IMR-90 (cell line): ENCODE measurements at regions not wholly inside any gene's neighbourhood (a gene's known extent, or its start where the extent isn't known, plus 50 kb on each side); places are given as distances from the start of the nearest gene placed in this dataset.

ENCODE experiments used
- ATAC-seq: fragments of 200-7000 bp; cut with Tn5 transposase; 2 replicates; pipeline ENCODE4 v1.9.1; 2020; ENCODE audit warnings: low read depth, mild to moderate bottlenecking, moderate library complexity
- BruUV-seq: library from RNA; stranded (reverse); fragments of 400-500 nt; replicated peaks from 2 replicates; lab custom pipeline; 2021; lab: Mats Ljungman, UMichigan
- CTCF ChIA-PET: fragments of 300-600 bp; formaldehyde crosslinking; extraction: SDS; loops from one replicate; lab custom pipeline; 2021; ENCODE audit warnings: antibody characterized with exemption; lab: Yijun Ruan, JAX
- POLR2A ChIA-PET: fragments of 300-600 bp; sonication (Branson Sonifier 250); formaldehyde crosslinking; loops from one replicate; lab custom pipeline; 2022; ENCODE audit warnings: antibody characterized with exemption; ENCODE audit not compliant: unreplicated experiment; lab: Charles Lee
- DNase-seq: peaks from one replicate; pipeline ENCODE4 v3.0.0; 2013
- H2AFZ ChIP-seq: replicated peaks from 2 replicates; pipeline ENCODE3; 2013; ENCODE audit warnings: low read length, mild to moderate bottlenecking; ENCODE audit not compliant: poor library complexity
- H2AK5ac ChIP-seq: 2 replicates; pipeline ENCODE4 v1.6.1; 2013; ENCODE audit warnings: low read depth, low read length, inconsistent platforms
- H2AK9ac ChIP-seq: replicated peaks from 2 replicates; pipeline ENCODE3; 2013; ENCODE audit warnings: mild to moderate bottlenecking, low read depth, low read length, moderate library complexity; ENCODE audit not compliant: poor library complexity
- H2BK120ac ChIP-seq: 2 replicates; pipeline ENCODE4 v1.6.1; 2013; ENCODE audit warnings: low read depth, low read length, inconsistent platforms
- H2BK15ac ChIP-seq: 3 replicates; pipeline ENCODE4 v1.6.1; 2013; ENCODE audit warnings: low read depth, low read length, inconsistent platforms
- H2BK20ac ChIP-seq: 2 replicates; pipeline ENCODE4 v1.6.1; 2013; ENCODE audit warnings: low read depth, mild to moderate bottlenecking, inconsistent platforms, low read length, moderate library complexity
- H2BK5ac ChIP-seq: 2 replicates; pipeline ENCODE4 v1.6.1; 2013; ENCODE audit warnings: mild to moderate bottlenecking, low read depth, low read length, inconsistent platforms; ENCODE audit not compliant: poor library complexity, severe bottlenecking
- H3K14ac ChIP-seq: replicated peaks from 2 replicates; pipeline ENCODE4 v1.6.1; 2013; ENCODE audit warnings: low read depth, low read length, inconsistent platforms
- H3K18ac ChIP-seq: 2 replicates; pipeline ENCODE4 v1.6.1; 2013; ENCODE audit warnings: low read depth, low read length, control low read depth
- H3K23ac ChIP-seq: 2 replicates; pipeline ENCODE4 v1.6.1; 2013; ENCODE audit warnings: low read depth, low read length, inconsistent platforms
- H3K27ac ChIP-seq: 2 replicates; pipeline ENCODE4 v1.5.1; 2013; ENCODE audit warnings: mild to moderate bottlenecking, control low read depth, low read length; ENCODE audit not compliant: insufficient read depth
- H3K27me3 ChIP-seq: 2 replicates; pipeline ENCODE4 v1.6.1; 2013; ENCODE audit warnings: low read length; ENCODE audit not compliant: control insufficient read depth, insufficient read depth
- H3K36me3 ChIP-seq: 2 replicates; pipeline ENCODE4 v1.6.1; 2013; ENCODE audit warnings: low read length, mixed read lengths; ENCODE audit not compliant: control insufficient read depth, insufficient read depth
- H3K4ac ChIP-seq: 2 replicates; pipeline ENCODE4 v1.6.1; 2013; ENCODE audit warnings: low read depth, low read length, inconsistent platforms
- H3K4me1 ChIP-seq: 2 replicates; pipeline ENCODE4 v1.6.1; 2013; ENCODE audit warnings: low read length, mixed read lengths; ENCODE audit not compliant: control insufficient read depth, insufficient read depth
- H3K4me2 ChIP-seq: 2 replicates; pipeline ENCODE4 v1.6.1; 2013; ENCODE audit warnings: low read depth, mild to moderate bottlenecking, control low read depth, low read length, moderate library complexity
- H3K4me3 ChIP-seq: 2 replicates; pipeline ENCODE4 v1.5.1; 2013; ENCODE audit warnings: low read depth, mild to moderate bottlenecking, control low read depth, low read length, moderate library complexity; ENCODE audit not compliant: insufficient read depth
- H3K56ac ChIP-seq: 2 replicates; pipeline ENCODE4 v1.6.1; 2013; ENCODE audit warnings: low read length, inconsistent platforms; ENCODE audit not compliant: insufficient read depth; ENCODE audit errors: extremely low read depth
- H3K79me1 ChIP-seq, 2 experiments: 2 replicates each; pipeline ENCODE4 v1.6.1; 2013; ENCODE audit warnings: low read length in 2 of 2, inconsistent platforms in 1 of 2, low read depth in 1 of 2
- H3K9ac ChIP-seq: 2 replicates; pipeline ENCODE4 v1.6.1; 2013; ENCODE audit warnings: low read depth, low read length, control low read depth
- H3K9me1 ChIP-seq: 2 replicates; pipeline ENCODE4 v1.6.1; 2013; ENCODE audit warnings: low read length, inconsistent platforms; ENCODE audit not compliant: insufficient read depth
- H3K9me3 ChIP-seq: 2 replicates; pipeline ENCODE4 v1.6.1; 2013; ENCODE audit warnings: low read length; ENCODE audit not compliant: control insufficient read depth, insufficient read depth
- H4K20me1 ChIP-seq: 2 replicates; pipeline ENCODE4 v1.6.1; 2013; ENCODE audit warnings: low read length, inconsistent platforms; ENCODE audit not compliant: insufficient read depth
- H4K5ac ChIP-seq: 2 replicates; pipeline ENCODE4 v1.6.1; 2013; ENCODE audit warnings: mild to moderate bottlenecking, low read depth, low read length, control low read depth
- H4K8ac ChIP-seq, 2 experiments: 2 replicates each; pipeline ENCODE4 v1.6.1; 2013; ENCODE audit warnings: low read depth in 2 of 2, low read length in 2 of 2, control low read depth in 1 of 2, inconsistent platforms in 1 of 2
- H4K91ac ChIP-seq: 2 replicates; pipeline ENCODE4 v1.6.1; 2013; ENCODE audit warnings: low read depth, low read length, inconsistent platforms; ENCODE audit not compliant: insufficient read depth
- BHLHE40 ChIP-seq: fragments of 150-350 bp; IDR thresholded peaks from 2 replicates; pipeline ENCODE4 v1.6.1; 2016; ENCODE audit warnings: mild to moderate bottlenecking, low read depth, low read length
- CHD1 ChIP-seq: IDR thresholded peaks from 2 replicates; pipeline ENCODE4 v1.6.1; 2012; ENCODE audit warnings: low read depth, low read length, improper control_type of control experiment
- FOS ChIP-seq: fragments of 150-350 bp; IDR thresholded peaks from 2 replicates; pipeline ENCODE4 v1.6.1; 2016; ENCODE audit warnings: low read depth, low read length
- MAFK ChIP-seq: IDR thresholded peaks from 2 replicates; pipeline ENCODE4 v1.6.1; 2012; ENCODE audit warnings: low read depth, low read length, improper control_type of control experiment
- NFE2L2 ChIP-seq: fragments of 150-350 bp; IDR thresholded peaks from 2 replicates; pipeline ENCODE4 v1.6.1; 2016; ENCODE audit warnings: low read depth, mild to moderate bottlenecking, low read length
- POLR2A ChIP-seq: IDR thresholded peaks from 2 replicates; pipeline ENCODE4 v1.6.1; 2012; ENCODE audit warnings: mild to moderate bottlenecking, low read depth, low read length
- RAD21 ChIP-seq: IDR thresholded peaks from 2 replicates; pipeline ENCODE4 v1.6.1; 2012; ENCODE audit warnings: low read length, improper control_type of control experiment
- WGBS, 2 experiments: methylation state at CpG; one replicate each; pipeline versions ENCODE4 v1.1.5 to v1.1.7; 2013; ENCODE audit warnings: missing lambda C conversion rate in 2 of 2; ENCODE audit not compliant: insufficient read length in 1 of 2; ENCODE audit errors: extremely low coverage in 2 of 2; 5-methylcytosine and 5-hydroxymethylcytosine counted together
- dilution Hi-C: fragments of 300-500 bp; cut with HindIII; formaldehyde crosslinking; loops from one replicate; pipeline ENCODE4 v1.14.3; 2018; ENCODE audit warnings: low sequenced_read_pairs; ENCODE audit not compliant: unreplicated experiment
- in situ Hi-C: fragments of 300-500 bp; cut with MboI; formaldehyde crosslinking; loops from 3 replicates; pipeline ENCODE4 v1.14.3; 2019; ENCODE audit warnings: low sequenced_read_pairs, inconsistent platforms, mixed read lengths
- intact Hi-C: fragments of 100-400 bp; cut with micrococcal nuclease; formaldehyde crosslinking; loops from 2 replicates; pipeline ENCODE4 v1.10.0; 2022
- TF ChIP-seq, protein P1 (sequence below): fragments of 150-350 bp; IDR thresholded peaks from 2 replicates; pipeline ENCODE4 v1.6.1; 2016; ENCODE audit warnings: low read depth, mild to moderate bottlenecking, low read length, moderate library complexity, borderline replicate concordance

DNA sequence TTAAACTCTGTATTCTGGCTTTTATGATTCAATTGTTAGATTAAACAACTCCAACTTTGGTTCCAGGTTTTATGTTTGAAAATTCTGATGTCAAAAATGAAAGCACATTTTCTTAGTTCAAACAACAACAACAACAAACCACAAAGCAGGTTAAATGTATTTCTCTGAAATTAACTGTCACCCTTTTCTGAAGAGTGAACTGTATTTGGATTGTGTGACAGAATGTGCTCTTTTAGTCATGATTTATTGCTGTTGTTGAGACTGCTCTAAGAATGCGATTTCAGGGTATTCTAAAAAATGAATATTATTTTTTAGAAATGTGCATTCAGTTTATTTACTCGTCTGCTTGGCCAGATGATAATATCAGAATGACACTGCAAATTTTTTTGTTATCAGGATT, 144.1 kb downstream of the GNAI1 start:
- no peaks in the 10 kb centered on the region for H3K79me1 ChIP-seq
- H3K4ac ChIP-seq = no peak overlapping the region
- no peak overlapping the region for H2BK20ac ChIP-seq
- BruUV-seq = no TSS peak
- H2AFZ ChIP-seq = no peak overlapping the region
- H2BK15ac ChIP-seq = no peak overlapping the region
- no CpG with 5 or more reads among the region's 2 CpGs for WGBS, 2 experiments
- no peak overlapping the region for H3K4me3 ChIP-seq
- H4K5ac ChIP-seq = no peak overlapping the region
- intact Hi-C loops = no loop called here
- in situ Hi-C loops = no loop called here
- no peak overlapping the region for H4K91ac ChIP-seq
- DNase-seq (no peak), ATAC-seq (no peak)
- no peak overlapping the region for H3K4me2 ChIP-seq
- H4K20me1 ChIP-seq = no peaks in the 10 kb centered on the region
- no peak overlapping the region for H3K56ac ChIP-seq
- no peak overlapping the region for H3K23ac ChIP-seq
- H2AK9ac ChIP-seq = no peak overlapping the region
- H3K14ac ChIP-seq = no peak overlapping the region
- TF ChIP-seq, protein P1, sequence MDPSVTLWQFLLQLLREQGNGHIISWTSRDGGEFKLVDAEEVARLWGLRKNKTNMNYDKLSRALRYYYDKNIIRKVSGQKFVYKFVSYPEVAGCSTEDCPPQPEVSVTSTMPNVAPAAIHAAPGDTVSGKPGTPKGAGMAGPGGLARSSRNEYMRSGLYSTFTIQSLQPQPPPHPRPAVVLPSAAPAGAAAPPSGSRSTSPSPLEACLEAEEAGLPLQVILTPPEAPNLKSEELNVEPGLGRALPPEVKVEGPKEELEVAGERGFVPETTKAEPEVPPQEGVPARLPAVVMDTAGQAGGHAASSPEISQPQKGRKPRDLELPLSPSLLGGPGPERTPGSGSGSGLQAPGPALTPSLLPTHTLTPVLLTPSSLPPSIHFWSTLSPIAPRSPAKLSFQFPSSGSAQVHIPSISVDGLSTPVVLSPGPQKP = no peak
- TF ChIP-seq BHLHE40 (no peak), MAFK (no peak), CHD1 (no peak), RAD21 (no peak), NFE2L2 (0 out of 2 replicates have a peak, but pooled peaks have one; percentile 36), FOS (no peak), POLR2A (no peak)
- no peak overlapping the region for H2BK5ac ChIP-seq
- H3K18ac ChIP-seq = peak overlapping the region; percentile 64; the same call in 1 of the 2 replicates
- H3K27me3 ChIP-seq = no peaks in the 10 kb centered on the region; the same call in 1 of the 2 replicates
- no peak overlapping the region for H2BK120ac ChIP-seq
- no peak overlapping the region for H2AK5ac ChIP-seq
- H4K8ac ChIP-seq = no peak overlapping the region
- H3K27ac ChIP-seq = no peak overlapping the region
- ChIA-PET CTCF (no interaction called here), POLR2A (no interaction called here)
- dilution Hi-C loops = no loop called here
- H3K4me1 ChIP-seq = peaks cover 4% of the 10 kb centered on the region
- H3K36me3 ChIP-seq = no peaks in the 10 kb centered on the region
- no peaks in the 10 kb centered on the region for H3K9me1 ChIP-seq
- no peak overlapping the region for H3K9ac ChIP-seq
- no peaks in the 10 kb centered on the region for H3K9me3 ChIP-seq
